ENCODE measurements at regions not wholly inside any gene's neighbourhood (a gene's known extent, or its start where the extent isn't known, plus 50 kb on each side); places are given as distances from the start of the nearest gene placed in this dataset.

- no peak for DNase-seq (ENCODE audit: low read depth, low spot score)
- no peaks in the 10 kb centered on the region for H3K27me3 ChIP-seq (ENCODE audit: control insufficient read depth, extremely low read depth, insufficient read depth, low read length)
- H3K4me3 ChIP-seq (ENCODE audit: control insufficient read depth in 2 of 3, extremely low read depth in 1 of 3, insufficient read depth in 2 of 3, low read depth in 1 of 3, low read length in 3 of 3) = no peak overlapping the region
- H3K9me1 ChIP-seq (ENCODE audit: control insufficient read depth, extremely low read depth, insufficient read depth, low read length) = no peaks in the 10 kb centered on the region
- dilution Hi-C loops (cut with MboI; ENCODE audit: extremely low pct_ligation_motif_present, low sequenced_read_pairs) = no loop called here
- no peak for FAIRE-seq
- TF ChIP-seq EZH2 (IDR thresholded peaks at IDR 0.05; ENCODE audit: low read length) = no peak
- TF ChIP-seq CTCF (optimal IDR thresholded peaks at IDR 0.05 in 1 of 3, IDR thresholded peaks at IDR 0.05 in 1 of 3, conservative IDR thresholded peaks at IDR 0.05 in 1 of 3; ENCODE audit: extremely low read depth in 1 of 3, insufficient read depth in 2 of 3, low read length in 3 of 3) = no peak
- H3K79me2 ChIP-seq (ENCODE audit: control insufficient read depth, insufficient read depth, low read length) = no peaks in the 10 kb centered on the region
- no peak overlapping the region for H3K9ac ChIP-seq (ENCODE audit: control insufficient read depth, extremely low read depth, insufficient read depth, low read length)
- no peaks in the 10 kb centered on the region for H4K20me1 ChIP-seq (ENCODE audit: control insufficient read depth, extremely low read depth, insufficient read depth, low read length)
- no peaks in the 10 kb centered on the region for H3K9me3 ChIP-seq (ENCODE audit: control insufficient read depth, low read depth, low read length)
- H3K4me1 ChIP-seq (ENCODE audit: control insufficient read depth, extremely low read depth, insufficient read depth, low read length) = no peaks in the 10 kb centered on the region
- no peak overlapping the region for H3K27ac ChIP-seq (ENCODE audit: control insufficient read depth, insufficient read depth, low read length)
- H3K36me3 ChIP-seq (ENCODE audit: control insufficient read depth in 2 of 2, extremely low read depth in 1 of 2, insufficient read depth in 2 of 2, low read length in 2 of 2) = no peaks in the 10 kb centered on the region
- H2AFZ ChIP-seq (ENCODE audit: control insufficient read depth, low read length) = no peak overlapping the region
- no peak overlapping the region for H3K4me2 ChIP-seq (ENCODE audit: control insufficient read depth, extremely low read depth, insufficient read depth, low read depth, low read length)
Observed at GRCh38 chr4:43763029-43763610, 685.5 kb downstream of the KCTD8 start.

GRCh38 chr4:43765514-43765913, 683.1 kb downstream of the KCTD8 start:
- Histone ChIP-seq H3K9ac (ENCODE audit: control insufficient read depth, extremely low read depth, insufficient read depth, low read length) (no peak overlapping the region), H3K4me3 (ENCODE audit: control insufficient read depth in 2 of 3, extremely low read depth in 1 of 3, insufficient read depth in 2 of 3, low read depth in 1 of 3, low read length in 3 of 3) (no peak overlapping the region), H3K27ac (ENCODE audit: control insufficient read depth, insufficient read depth, low read length) (no peak overlapping the region), H4K20me1 (ENCODE audit: control insufficient read depth, extremely low read depth, insufficient read depth, low read length) (no peaks in the 10 kb centered on the region), H3K9me1 (ENCODE audit: control insufficient read depth, extremely low read depth, insufficient read depth, low read length) (no peaks in the 10 kb centered on the region), H2AFZ (ENCODE audit: control insufficient read depth, low read length) (no peak overlapping the region), H3K79me2 (ENCODE audit: control insufficient read depth, insufficient read depth, low read length) (no peaks in the 10 kb centered on the region), H3K9me3 (ENCODE audit: control insufficient read depth, low read depth, low read length) (no peaks in the 10 kb centered on the region), H3K4me1 (ENCODE audit: control insufficient read depth, extremely low read depth, insufficient read depth, low read length) (no peaks in the 10 kb centered on the region), H3K36me3 (ENCODE audit: control insufficient read depth in 2 of 2, extremely low read depth in 1 of 2, insufficient read depth in 2 of 2, low read length in 2 of 2) (no peaks in the 10 kb centered on the region), H3K27me3 (ENCODE audit: control insufficient read depth, extremely low read depth, insufficient read depth, low read length) (no peaks in the 10 kb centered on the region), H3K4me2 (ENCODE audit: control insufficient read depth, extremely low read depth, insufficient read depth, low read depth, low read length) (no peak overlapping the region)
- dilution Hi-C loops (cut with MboI; ENCODE audit: extremely low pct_ligation_motif_present, low sequenced_read_pairs) = no loop called here
- TF ChIP-seq EZH2 (IDR thresholded peaks at IDR 0.05; ENCODE audit: low read length) (no peak), CTCF (optimal IDR thresholded peaks at IDR 0.05 in 1 of 3, IDR thresholded peaks at IDR 0.05 in 1 of 3, conservative IDR thresholded peaks at IDR 0.05 in 1 of 3; ENCODE audit: extremely low read depth in 1 of 3, insufficient read depth in 2 of 3, low read length in 3 of 3) (no peak)
- FAIRE-seq (no peak), DNase-seq (ENCODE audit: low read depth, low spot score) (no peak)

Measured in keratinocyte (primary cell).